Upper lobe of left lung (tissue), 6 donors: ENCODE measurements at regions not wholly inside any gene's neighbourhood (a gene's known extent, or its start where the extent isn't known, plus 50 kb on each side); places are given as distances from the start of the nearest gene placed in this dataset.

ENCODE experiments used
- ATAC-seq, 2 donors: fragments of 200-7000 bp; cut with Tn5 transposase; one replicate each; pipeline ENCODE4 v1.9.1; 2022; ENCODE audit warnings: mild to moderate bottlenecking in 2 of 2, moderate library complexity in 2 of 2; ENCODE audit not compliant: low FRiP score in 2 of 2
- DNase-seq, 2 donors: peaks; one replicate each; pipeline ENCODE4 v3.0.0-alpha.2; 2019 to 2020
- H3K27ac ChIP-seq, 4 donors: fragments of 200-600 bp; sonication (generic); one replicate each; pipeline ENCODE4 v1.5.1; 2016 to 2019
- H3K27me3 ChIP-seq, 4 donors: fragments of 200-600 bp; sonication (generic); one replicate each; pipeline ENCODE4 v1.5.1; 2017 to 2019
- H3K36me3 ChIP-seq, 4 donors: fragments of 200-600 bp; sonication (generic); one replicate each; pipeline ENCODE4 v1.5.1; 2016 to 2019
- H3K4me1 ChIP-seq, 4 donors: fragments of 200-600 bp; sonication (generic); one replicate each; pipeline ENCODE4 v1.5.1; 2018 to 2019
- H3K4me3 ChIP-seq, 4 donors: fragments of 200-600 bp; sonication (generic); one replicate each; pipeline ENCODE4 v1.5.1; 2017 to 2019; ENCODE audit warnings: mild to moderate bottlenecking in 2 of 4, moderate library complexity in 1 of 4
- H3K9me3 ChIP-seq, 4 donors: fragments of 200-600 bp; sonication (generic); one replicate each; pipeline ENCODE4 v1.5.1; 2018 to 2019
- CTCF ChIP-seq, 6 experiments: fragments of 450-650 bp in 4 of 6; fragments of 200-600 bp in 2 of 6; sonication (generic) in 2 of 6; IDR thresholded peaks; one replicate each; pipeline ENCODE4 v1.5.1; 2016 to 2019; ENCODE audit warnings: antibody characterized with exemption in 6 of 6
- EP300 ChIP-seq, 4 donors: sonication (generic); formaldehyde crosslinking; IDR thresholded peaks; one replicate each; pipeline ENCODE4 v1.5.1; 2017; ENCODE audit warnings: antibody characterized with exemption in 4 of 4, control low read depth in 2 of 4
- POLR2A ChIP-seq, 4 donors: fragments of 450-650 bp; IDR thresholded peaks; one replicate each; pipeline ENCODE4 v1.5.1; 2016 to 2017; ENCODE audit warnings: antibody characterized with exemption in 4 of 4, mild to moderate bottlenecking in 2 of 4
- POLR2AphosphoS5 ChIP-seq, 2 donors: sonication (generic); formaldehyde crosslinking; IDR thresholded peaks; one replicate each; pipeline ENCODE4 v1.5.1; 2017; ENCODE audit warnings: antibody characterized with exemption in 2 of 2
- WGBS, 2 donors: methylation state at CpG; one replicate each; pipeline ENCODE4 v1.1.5; 2017 to 2018; 5-methylcytosine and 5-hydroxymethylcytosine counted together
- donor health status: DM: no; HTN: no; CAD: no; lungs with moderate emphysema.
- donor health status: DM: no; HTN: yes; CAD: no; lungs with severe emphysema.

- Histone ChIP-seq H3K27me3 (no peaks in the 10 kb centered on the region), H3K36me3 (no peaks in the 10 kb centered on the region), H3K4me1 (peaks cover 0 to 12% (median 3%) of the 10 kb centered on the region in 4 donors), H3K27ac (peak overlapping the region in 1 of 4 donors; percentile 5), H3K9me3 (no peaks in the 10 kb centered on the region), H3K4me3 (no peak overlapping the region)
- 75 to 82% methylated on average over 6 of the region's 6 CpGs for WGBS, 2 donors
- no peak for TF ChIP-seq POLR2AphosphoS5 (IDR thresholded peaks at IDR 0.05)
- TF ChIP-seq CTCF (IDR thresholded peaks at IDR 0.05), result no peak
- no peak for TF ChIP-seq EP300 (IDR thresholded peaks at IDR 0.05)
- TF ChIP-seq POLR2A (IDR thresholded peaks at IDR 0.05), result no peak
- DNase-seq (no peak), ATAC-seq (no peak)
These were observed 68.2 kb upstream of the TJP1 start for GRCh38 chr15:29890336-29891095.

- H3K27me3 ChIP-seq, result no peaks in the 10 kb centered on the region
- H3K36me3 ChIP-seq, result no peaks in the 10 kb centered on the region
- DNase-seq, result no peak
- H3K27ac ChIP-seq, result peak overlapping the region in 1 of 4 donors; percentile 5
- H3K9me3 ChIP-seq, result no peaks in the 10 kb centered on the region
- ATAC-seq, result no peak
- TF ChIP-seq EP300 (IDR thresholded peaks at IDR 0.05) (no peak), POLR2AphosphoS5 (IDR thresholded peaks at IDR 0.05) (no peak)
- peaks cover 0 to 14% (median 7%) of the 10 kb centered on the region in 4 donors for H3K4me1 ChIP-seq
- WGBS, 2 donors, result 55 to 60% methylated on average over 11 of the region's 11 CpGs
- no peak overlapping the region for H3K4me3 ChIP-seq
These were observed 67.5 kb upstream of the TJP1 start for GRCh38 chr15:29889542-29890329.

- TF ChIP-seq POLR2A (IDR thresholded peaks at IDR 0.05) (no peak), EP300 (IDR thresholded peaks at IDR 0.05) (no peak), POLR2AphosphoS5 (IDR thresholded peaks at IDR 0.05) (no peak), CTCF (IDR thresholded peaks at IDR 0.05) (no peak)
- WGBS, 2 donors, result 63 to 65% methylated on average over 5 of the region's 5 CpGs
These were observed 66.4 kb upstream of the TJP1 start for GRCh38 chr15:29888646-29889045.

GRCh38 chr15:29887721-29888120 lies 65.5 kb upstream of the TJP1 start:
- no peak for ATAC-seq
- peaks cover 1 to 14% (median 8%) of the 10 kb centered on the region in 4 donors for H3K4me1 ChIP-seq
- WGBS, 2 donors, result 60 to 69% methylated on average over 2 of the region's 2 CpGs
- H3K4me3 ChIP-seq, result no peak overlapping the region
- TF ChIP-seq EP300 (IDR thresholded peaks at IDR 0.05) (no peak), POLR2AphosphoS5 (IDR thresholded peaks at IDR 0.05) (no peak), CTCF (IDR thresholded peaks at IDR 0.05) (no peak), POLR2A (IDR thresholded peaks at IDR 0.05) (no peak)
- no peak for DNase-seq
- H3K27me3 ChIP-seq, result no peaks in the 10 kb centered on the region
- no peaks in the 10 kb centered on the region for H3K9me3 ChIP-seq
- no peak overlapping the region for H3K27ac ChIP-seq
- H3K36me3 ChIP-seq, result no peaks in the 10 kb centered on the region

More at GRCh38 chr15:29888646-29889045, 66.4 kb upstream of the TJP1 start:
- Histone ChIP-seq H3K36me3 (no peaks in the 10 kb centered on the region), H3K27me3 (no peaks in the 10 kb centered on the region), H3K4me1 (peaks cover 0 to 14% (median 8%) of the 10 kb centered on the region in 4 donors), H3K9me3 (no peaks in the 10 kb centered on the region), H3K4me3 (no peak overlapping the region), H3K27ac (no peak overlapping the region)
- DNase-seq (no peak), ATAC-seq (no peak)

- H3K4me1 ChIP-seq, result peaks cover 3 to 17% (median 8%) of the 10 kb centered on the region in 4 donors
- H3K27ac ChIP-seq, result peak overlapping the region in 1 of 4 donors; percentile 50
- DNase-seq (no peak), ATAC-seq (no peak)
- no peaks in the 10 kb centered on the region for H3K27me3 ChIP-seq
- TF ChIP-seq CTCF (IDR thresholded peaks at IDR 0.05) (no peak), POLR2AphosphoS5 (IDR thresholded peaks at IDR 0.05) (no peak)
- no peak overlapping the region for H3K4me3 ChIP-seq
- 58 to 74% methylated on average over 3 of the region's 3 CpGs for WGBS, 2 donors
- H3K9me3 ChIP-seq, result no peaks in the 10 kb centered on the region
- H3K36me3 ChIP-seq, result no peaks in the 10 kb centered on the region
These were observed 62.9 kb upstream of the TJP1 start for GRCh38 chr15:29885183-29885582.
